GM12874 (cell line): ENCODE measurements at regions not wholly inside any gene's neighbourhood (a gene's known extent, or its start where the extent isn't known, plus 50 kb on each side); places are given as distances from the start of the nearest gene placed in this dataset.

Experiments used
- TF ChIP-seq, protein P1 (sequence below): IDR thresholded peaks from 2 replicates; pipeline ENCODE4 v1.5.1; 2011; ENCODE audit warnings: low read depth, mild to moderate bottlenecking, control low read depth, low read length, moderate library complexity; ENCODE audit not compliant: insufficient read depth

DNA sequence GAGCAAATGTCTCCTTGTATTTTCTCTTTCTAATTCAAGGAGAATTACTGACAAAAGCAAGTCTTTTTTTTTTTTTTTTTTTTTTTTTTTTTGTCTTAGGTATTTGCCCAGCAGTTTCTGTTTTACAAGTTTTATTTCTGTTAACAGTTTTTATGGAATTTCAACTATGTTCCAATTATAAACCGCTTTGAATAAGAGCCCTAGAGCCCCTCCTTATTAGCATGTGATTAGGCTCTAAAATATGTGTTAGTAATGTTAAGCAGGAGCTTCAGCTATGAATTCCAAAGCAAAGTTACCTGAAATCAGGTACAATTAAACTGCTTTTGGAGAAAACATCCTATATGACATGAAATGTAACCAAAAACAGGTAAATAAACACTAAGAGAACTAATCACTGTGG, 997.0 kb upstream of the POT1 start:
- TF ChIP-seq, protein P1, sequence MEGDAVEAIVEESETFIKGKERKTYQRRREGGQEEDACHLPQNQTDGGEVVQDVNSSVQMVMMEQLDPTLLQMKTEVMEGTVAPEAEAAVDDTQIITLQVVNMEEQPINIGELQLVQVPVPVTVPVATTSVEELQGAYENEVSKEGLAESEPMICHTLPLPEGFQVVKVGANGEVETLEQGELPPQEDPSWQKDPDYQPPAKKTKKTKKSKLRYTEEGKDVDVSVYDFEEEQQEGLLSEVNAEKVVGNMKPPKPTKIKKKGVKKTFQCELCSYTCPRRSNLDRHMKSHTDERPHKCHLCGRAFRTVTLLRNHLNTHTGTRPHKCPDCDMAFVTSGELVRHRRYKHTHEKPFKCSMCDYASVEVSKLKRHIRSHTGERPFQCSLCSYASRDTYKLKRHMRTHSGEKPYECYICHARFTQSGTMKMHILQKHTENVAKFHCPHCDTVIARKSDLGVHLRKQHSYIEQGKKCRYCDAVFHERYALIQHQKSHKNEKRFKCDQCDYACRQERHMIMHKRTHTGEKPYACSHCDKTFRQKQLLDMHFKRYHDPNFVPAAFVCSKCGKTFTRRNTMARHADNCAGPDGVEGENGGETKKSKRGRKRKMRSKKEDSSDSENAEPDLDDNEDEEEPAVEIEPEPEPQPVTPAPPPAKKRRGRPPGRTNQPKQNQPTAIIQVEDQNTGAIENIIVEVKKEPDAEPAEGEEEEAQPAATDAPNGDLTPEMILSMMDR = no peak

DNA sequence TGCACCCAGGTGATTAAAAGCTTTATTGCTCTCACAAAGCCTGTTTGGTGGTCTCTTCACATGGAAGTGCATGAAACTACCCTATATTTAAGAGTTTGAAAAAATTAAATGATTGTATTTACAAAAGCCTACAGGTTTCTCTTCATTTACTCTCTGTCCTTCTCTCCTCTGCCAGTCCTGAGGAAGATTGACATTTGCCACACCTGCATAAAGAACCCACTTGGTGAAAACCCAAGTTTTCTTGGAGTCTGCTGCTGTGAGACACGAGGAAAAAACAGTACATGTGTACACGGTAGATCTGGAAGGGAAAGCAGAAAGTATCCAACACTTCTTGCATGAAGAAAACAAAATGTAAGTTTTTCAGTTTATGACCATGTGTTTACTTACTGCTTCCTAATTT, 994.4 kb upstream of the POT1 start:
- TF ChIP-seq, protein P1 = no peak

GRCh38 chr7:125908711-125909110, 979.1 kb upstream of the POT1 start:
- TF ChIP-seq, protein P1 = no peak

DNA sequence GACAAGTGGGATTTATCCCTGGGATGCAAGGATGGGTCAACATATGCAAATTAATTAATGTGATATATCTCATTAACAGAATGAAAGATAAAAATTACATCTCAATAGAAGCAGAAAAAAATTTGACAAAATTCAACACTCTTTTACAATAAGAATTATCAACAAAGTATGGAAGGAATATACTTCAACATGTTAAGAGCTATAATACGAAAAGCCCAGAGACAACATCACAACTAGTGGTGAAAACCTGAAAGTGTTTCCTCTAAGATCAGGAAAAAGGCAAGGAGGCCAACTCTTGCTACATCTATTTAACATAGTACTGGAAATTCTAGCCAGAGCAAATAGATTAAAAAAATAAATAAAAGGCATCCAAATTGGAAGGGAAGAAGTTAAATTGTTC, 970.0 kb upstream of the POT1 start:
- TF ChIP-seq, protein P1 = no peak

DNA sequence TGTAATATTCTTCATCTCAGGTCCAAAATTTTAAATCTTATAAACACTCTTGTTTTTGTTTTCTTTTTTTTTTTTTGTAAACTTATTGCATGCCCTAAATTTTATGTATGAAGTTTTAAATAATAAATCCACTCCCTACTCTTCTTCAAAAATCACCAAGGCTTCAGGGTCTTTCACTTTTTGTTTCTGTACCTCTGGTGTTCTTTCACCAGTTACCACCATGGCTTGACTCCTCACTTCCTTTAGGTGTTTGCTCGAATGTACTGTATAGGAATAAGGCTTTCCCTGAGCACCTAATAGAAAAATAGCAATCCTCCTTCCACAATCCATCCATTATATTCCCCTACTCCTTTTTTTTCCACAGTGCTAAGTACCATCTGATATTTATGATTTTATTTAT, 962.8 kb upstream of the POT1 start:
- TF ChIP-seq, protein P1 = no peak

- TF ChIP-seq, protein P1 = no peak
Measured at GRCh38 chr7:125878988-125879387, 949.4 kb upstream of the POT1 start.

DNA sequence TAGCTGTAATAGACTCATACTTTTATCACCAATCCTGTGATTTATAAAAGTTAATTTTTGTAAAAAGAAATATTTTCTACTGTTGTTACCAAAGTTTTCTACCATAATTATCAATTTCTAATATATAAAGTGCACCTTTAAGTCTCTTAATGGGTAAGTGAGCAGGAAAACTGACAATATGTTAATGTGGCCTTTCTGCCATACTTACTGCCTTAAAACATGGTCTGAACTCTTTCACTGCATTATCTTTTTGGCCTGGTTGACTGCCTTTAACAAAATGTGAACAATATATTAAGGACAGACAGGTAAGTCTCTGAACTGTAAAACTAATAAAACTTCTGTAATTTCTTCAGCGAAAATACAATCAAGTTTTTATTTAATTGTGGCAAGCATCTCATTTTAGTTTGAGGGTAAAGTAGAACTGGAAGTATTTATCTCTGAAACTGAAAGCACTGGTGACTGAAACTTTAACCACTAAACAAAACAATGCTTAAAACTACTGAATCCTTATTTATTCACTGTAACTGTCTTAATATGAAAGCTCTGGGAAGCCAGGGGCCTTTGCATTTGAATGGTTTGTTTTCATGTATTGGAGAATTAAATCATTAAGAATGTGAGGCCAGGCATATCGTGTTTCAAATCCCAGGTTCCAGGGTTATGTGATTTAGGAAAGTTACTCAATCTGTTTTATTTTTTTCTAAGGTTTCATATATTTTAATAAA, 948.8 kb upstream of the POT1 start:
- TF ChIP-seq, protein P1 = no peak
